HEK293 (cell line): ENCODE measurements at regions not wholly inside any gene's neighbourhood (a gene's known extent, or its start where the extent isn't known, plus 50 kb on each side); places are given as distances from the start of the nearest gene placed in this dataset.

Experiments
- ATF2 ChIP-seq: fragments of 450-650 bp; formaldehyde crosslinking; IDR thresholded peaks from 2 replicates; pipeline ENCODE4 v1.5.1; 2016; ENCODE audit warnings: missing biosample characterization, missing genetic modification characterization, low read depth
- CTCF ChIP-seq: fragments of 450-650 bp; formaldehyde crosslinking; IDR thresholded peaks from 2 replicates; pipeline ENCODE4 v1.5.1; 2016; ENCODE audit warnings: missing biosample characterization, missing genetic modification characterization
- PATZ1 ChIP-seq: fragments of 450-650 bp; formaldehyde crosslinking; IDR thresholded peaks from 2 replicates; pipeline ENCODE4 v1.5.1; 2016; ENCODE audit warnings: missing biosample characterization, missing genetic modification characterization
- PBX3 ChIP-seq: sonication (generic); formaldehyde crosslinking; IDR thresholded peaks from 2 replicates; pipeline ENCODE4 v1.8.1; 2022; ENCODE audit warnings: mild to moderate bottlenecking, moderate library complexity, missing genetic modification reagents
- TCF7L2 ChIP-seq: IDR thresholded peaks from 2 replicates; pipeline ENCODE4 v1.6.1; 2011; ENCODE audit warnings: low read depth, mild to moderate bottlenecking, inconsistent platforms, low read length, moderate library complexity, borderline replicate concordance
- ZBTB11 ChIP-seq: fragments of 450-650 bp; formaldehyde crosslinking; conservative IDR thresholded peaks from 2 replicates; pipeline ENCODE4 v1.5.1; 2016; ENCODE audit warnings: low read depth, missing biosample characterization, missing genetic modification characterization
- ZBTB21 ChIP-seq: fragments of 450-650 bp; formaldehyde crosslinking; IDR thresholded peaks from 2 replicates; pipeline ENCODE4 v1.5.1; 2017; ENCODE audit warnings: missing biosample characterization, missing genetic modification characterization
- ZBTB44 ChIP-seq: fragments of 450-650 bp; IDR thresholded peaks from 2 replicates; pipeline ENCODE4 v1.5.1; 2018; ENCODE audit warnings: missing biosample characterization, mild to moderate bottlenecking, missing genetic modification characterization
- ZBTB7A ChIP-seq: fragments of 450-650 bp; formaldehyde crosslinking; IDR thresholded peaks from 2 replicates; pipeline ENCODE4 v1.5.1; 2016; ENCODE audit warnings: low read depth, missing biosample characterization, missing genetic modification characterization
- ZFP41 ChIP-seq: fragments of 450-650 bp; formaldehyde crosslinking; IDR thresholded peaks from 2 replicates; pipeline ENCODE4 v1.5.1; 2016; ENCODE audit warnings: missing biosample characterization, missing genetic modification characterization, borderline replicate concordance
- ZNF138 ChIP-seq: fragments of 450-650 bp; formaldehyde crosslinking; IDR thresholded peaks from 2 replicates; pipeline ENCODE4 v1.5.1; 2016; ENCODE audit warnings: missing biosample characterization, missing genetic modification characterization, borderline replicate concordance
- ZNF18 ChIP-seq: fragments of 450-650 bp; formaldehyde crosslinking; IDR thresholded peaks from 2 replicates; pipeline ENCODE4 v1.5.1; 2016; ENCODE audit warnings: missing biosample characterization, missing genetic modification characterization
- ZNF274 ChIP-seq, 2 experiments: fragments of 200-500 bp in 1 of 2; fragments of 450-650 bp in 1 of 2; sonication (Bioruptor generic) in 1 of 2; formaldehyde crosslinking in 1 of 2; IDR thresholded peaks; 2 replicates each; pipeline versions ENCODE4 v1.5.1 to v1.6.1; 2014 to 2016; ENCODE audit warnings: borderline replicate concordance in 1 of 2, inconsistent platforms in 1 of 2, low read length in 1 of 2, missing biosample characterization in 1 of 2, missing genetic modification characterization in 1 of 2
- ZNF354C ChIP-seq: fragments of 450-650 bp; formaldehyde crosslinking; IDR thresholded peaks from 2 replicates; pipeline ENCODE4 v1.5.1; 2016; ENCODE audit warnings: missing biosample characterization, missing genetic modification characterization, low read depth, borderline replicate concordance

GRCh38 chr10:43760514-43760913 lies 111.8 kb upstream of the ZNF32 start:
- TF ChIP-seq PBX3 (CRISPR knock-in tag) (no peak), ZBTB11 (tag by site-specific recombination) (no peak), CTCF (no peak), PATZ1 (no peak), ZNF138 (tag by site-specific recombination) (no peak), ZBTB21 (tag by site-specific recombination) (no peak), ATF2 (no peak), ZFP41 (tag by site-specific recombination) (no peak), TCF7L2 (no peak), ZNF354C (tag by site-specific recombination) (no peak), ZBTB44 (no peak), ZNF274 (IDR thresholded peaks at IDR 0.05; ENCODE audit: low read length) (no peak), ZNF274 (tag by site-specific recombination; IDR thresholded peaks at IDR 0.05; ENCODE audit: borderline replicate concordance) (no peak), ZBTB7A (tag by site-specific recombination) (no peak), ZNF18 (tag by site-specific recombination) (no peak)
